Keratinocyte (primary cell): ENCODE measurements at regions not wholly inside any gene's neighbourhood (a gene's known extent, or its start where the extent isn't known, plus 50 kb on each side); places are given as distances from the start of the nearest gene placed in this dataset.

Experiments
- DNase-seq: peaks from one replicate; pipeline ENCODE4 v3.0.0-alpha.2; 2011; ENCODE audit warnings: low read depth, missing footprints, low spot score
- FAIRE-seq: peaks from 2 replicates; lab custom pipeline; 2011; peaks lifted over from hg19 to GRCh38; lab: Jason Lieb, UNC
- H2AFZ ChIP-seq: 2 replicates; pipeline ENCODE4 v1.6.0; 2012; ENCODE audit warnings: low read length, control low read depth, inconsistent platforms; ENCODE audit not compliant: control insufficient read depth
- H3K27ac ChIP-seq: 2 replicates; pipeline ENCODE4 v1.5.1; 2011; ENCODE audit warnings: low read length; ENCODE audit not compliant: control insufficient read depth, insufficient read depth
- H3K27me3 ChIP-seq: 3 replicates; pipeline ENCODE4 v1.6.0; 2011; ENCODE audit warnings: low read length; ENCODE audit not compliant: control insufficient read depth, insufficient read depth; ENCODE audit errors: extremely low read depth
- H3K36me3 ChIP-seq, 2 experiments: 2 replicates in 1 of 2; 3 replicates in 1 of 2; pipeline ENCODE4 v1.5.1; 2011; ENCODE audit warnings: low read length in 2 of 2, mild to moderate bottlenecking in 1 of 2; ENCODE audit not compliant: control insufficient read depth in 2 of 2, insufficient read depth in 2 of 2; ENCODE audit errors: extremely low read depth in 1 of 2
- H3K4me1 ChIP-seq: 3 replicates; pipeline ENCODE4 v1.5.1; 2011; ENCODE audit warnings: low read length; ENCODE audit not compliant: control insufficient read depth, insufficient read depth; ENCODE audit errors: extremely low read depth
- H3K4me2 ChIP-seq: 3 replicates; pipeline ENCODE4 v1.6.0; 2011; ENCODE audit warnings: low read depth, low read length; ENCODE audit not compliant: control insufficient read depth, insufficient read depth; ENCODE audit errors: extremely low read depth
- H3K4me3 ChIP-seq, 3 experiments: fragments of 200-600 bp in 1 of 3; sonication (generic) in 1 of 3; 2 replicates in 2 of 3; 3 replicates in 1 of 3; pipeline ENCODE4 v1.5.1; 2011 to 2016; ENCODE audit warnings: low read length in 3 of 3, mild to moderate bottlenecking in 3 of 3, control low read depth in 2 of 3, inconsistent platforms in 1 of 3, low read depth in 1 of 3, mixed read lengths in 1 of 3, mixed run types in 1 of 3, moderate library complexity in 1 of 3; ENCODE audit not compliant: control insufficient read depth in 2 of 3, insufficient read depth in 2 of 3; ENCODE audit errors: extremely low read depth in 1 of 3
- H3K79me2 ChIP-seq: 2 replicates; pipeline ENCODE4 v1.6.0; 2012; ENCODE audit warnings: low read length; ENCODE audit not compliant: control insufficient read depth, insufficient read depth
- H3K9ac ChIP-seq: 3 replicates; pipeline ENCODE4 v1.6.0; 2011; ENCODE audit warnings: low read length; ENCODE audit not compliant: control insufficient read depth, insufficient read depth; ENCODE audit errors: extremely low read depth
- H3K9me1 ChIP-seq: 3 replicates; pipeline ENCODE4 v1.6.0; 2011; ENCODE audit warnings: low read length; ENCODE audit not compliant: control insufficient read depth, insufficient read depth; ENCODE audit errors: extremely low read depth
- H3K9me3 ChIP-seq: 2 replicates; pipeline ENCODE4 v1.5.1; 2012; ENCODE audit warnings: low read depth, low read length; ENCODE audit not compliant: control insufficient read depth
- H4K20me1 ChIP-seq: 3 replicates; pipeline ENCODE4 v1.6.0; 2011; ENCODE audit warnings: low read length; ENCODE audit not compliant: control insufficient read depth, insufficient read depth; ENCODE audit errors: extremely low read depth
- EZH2 ChIP-seq: IDR thresholded peaks from one replicate; pipeline ENCODE4 v1.6.1; 2012; ENCODE audit warnings: inconsistent platforms, mild to moderate bottlenecking, low read length, moderate library complexity
- dilution Hi-C: fragments of 300-500 bp; cut with MboI; formaldehyde crosslinking; loops from one replicate; pipeline ENCODE4 v1.7.0; 2020; ENCODE audit warnings: low sequenced_read_pairs; ENCODE audit not compliant: extremely low pct_ligation_motif_present
- TF ChIP-seq, protein P1 (sequence below), 3 experiments: IDR thresholded peaks in 1 of 3; conservative IDR thresholded peaks in 1 of 3; optimal IDR thresholded peaks in 1 of 3; 2 replicates in 2 of 3; 3 replicates in 1 of 3; pipeline versions ENCODE3 to v1.5.1; 2011; ENCODE audit warnings: low read length in 3 of 3, mild to moderate bottlenecking in 3 of 3, moderate library complexity in 2 of 3, control low read depth in 1 of 3, inconsistent platforms in 1 of 3; ENCODE audit not compliant: insufficient read depth in 2 of 3; ENCODE audit errors: extremely low read depth in 1 of 3

DNA sequence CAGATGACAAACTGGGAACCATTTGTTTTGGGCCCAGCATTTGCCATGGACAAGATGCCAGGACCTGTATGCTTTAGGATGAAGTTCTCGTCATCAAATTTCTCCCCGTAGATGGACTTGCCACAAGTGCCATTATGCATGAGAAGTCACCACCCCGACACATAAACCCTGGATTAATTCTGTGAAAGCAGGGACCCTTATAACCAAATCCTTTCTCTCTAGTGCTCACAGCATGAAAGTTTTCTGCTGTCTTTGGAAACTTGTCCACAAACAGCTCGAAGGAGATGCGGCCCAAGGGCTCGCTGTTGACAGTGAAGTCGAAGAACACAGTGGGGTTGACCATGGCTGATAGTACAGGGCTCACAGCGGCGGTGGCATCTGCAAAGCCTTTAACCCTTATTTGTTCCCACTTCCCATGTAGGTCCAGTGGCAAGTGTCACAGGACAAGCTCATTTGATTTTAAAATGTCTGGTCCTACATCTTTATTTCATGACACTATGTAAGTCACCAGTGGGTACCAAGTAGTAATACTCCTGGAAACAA, 75.2 kb upstream of the MIR17HG start:
- Histone ChIP-seq H4K20me1 (no peaks in the 10 kb centered on the region), H3K36me3 (no peaks in the 10 kb centered on the region), H3K79me2 (no peaks in the 10 kb centered on the region), H3K27ac (no peak overlapping the region), H3K4me2 (no peak overlapping the region), H3K27me3 (no peaks in the 10 kb centered on the region), H2AFZ (no peak overlapping the region), H3K9me3 (no peaks in the 10 kb centered on the region), H3K9me1 (no peaks in the 10 kb centered on the region), H3K9ac (no peak overlapping the region), H3K4me3 (no peak overlapping the region), H3K4me1 (no peaks in the 10 kb centered on the region)
- DNase-seq = no peak
- no peak for FAIRE-seq
- TF ChIP-seq EZH2 = no peak
- TF ChIP-seq, protein P1, sequence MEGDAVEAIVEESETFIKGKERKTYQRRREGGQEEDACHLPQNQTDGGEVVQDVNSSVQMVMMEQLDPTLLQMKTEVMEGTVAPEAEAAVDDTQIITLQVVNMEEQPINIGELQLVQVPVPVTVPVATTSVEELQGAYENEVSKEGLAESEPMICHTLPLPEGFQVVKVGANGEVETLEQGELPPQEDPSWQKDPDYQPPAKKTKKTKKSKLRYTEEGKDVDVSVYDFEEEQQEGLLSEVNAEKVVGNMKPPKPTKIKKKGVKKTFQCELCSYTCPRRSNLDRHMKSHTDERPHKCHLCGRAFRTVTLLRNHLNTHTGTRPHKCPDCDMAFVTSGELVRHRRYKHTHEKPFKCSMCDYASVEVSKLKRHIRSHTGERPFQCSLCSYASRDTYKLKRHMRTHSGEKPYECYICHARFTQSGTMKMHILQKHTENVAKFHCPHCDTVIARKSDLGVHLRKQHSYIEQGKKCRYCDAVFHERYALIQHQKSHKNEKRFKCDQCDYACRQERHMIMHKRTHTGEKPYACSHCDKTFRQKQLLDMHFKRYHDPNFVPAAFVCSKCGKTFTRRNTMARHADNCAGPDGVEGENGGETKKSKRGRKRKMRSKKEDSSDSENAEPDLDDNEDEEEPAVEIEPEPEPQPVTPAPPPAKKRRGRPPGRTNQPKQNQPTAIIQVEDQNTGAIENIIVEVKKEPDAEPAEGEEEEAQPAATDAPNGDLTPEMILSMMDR (optimal IDR thresholded peaks at IDR 0.05 in 1 of 3, IDR thresholded peaks at IDR 0.05 in 1 of 3, conservative IDR thresholded peaks at IDR 0.05 in 1 of 3; ENCODE audit: extremely low read depth in 1 of 3, insufficient read depth in 2 of 3, low read length in 3 of 3) = no peak
- dilution Hi-C loops = no loop called here

DNA sequence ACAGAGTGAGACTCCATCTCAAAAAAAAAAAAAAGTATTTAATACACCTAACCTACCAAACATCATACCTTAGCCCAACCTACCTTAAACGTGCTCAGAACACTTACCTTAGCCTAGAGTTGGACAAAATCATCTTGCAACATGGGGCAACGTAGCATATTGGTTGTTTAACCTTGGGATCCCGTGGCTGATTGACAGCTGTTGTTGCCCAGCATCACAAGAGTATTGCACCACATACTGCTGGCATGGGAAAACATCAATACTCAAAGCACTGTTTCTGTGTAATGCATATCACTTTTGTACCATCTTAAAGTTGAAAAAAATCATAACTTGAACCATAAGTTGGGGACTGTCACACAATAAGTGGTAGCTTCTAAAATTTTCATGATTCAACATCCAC, 73.8 kb upstream of the MIR17HG start:
- Histone ChIP-seq H3K4me3 (no peak overlapping the region), H3K9me1 (no peaks in the 10 kb centered on the region), H3K4me2 (no peak overlapping the region), H3K4me1 (no peaks in the 10 kb centered on the region), H3K9me3 (no peaks in the 10 kb centered on the region), H3K27me3 (no peaks in the 10 kb centered on the region), H3K27ac (no peak overlapping the region), H2AFZ (no peak overlapping the region), H4K20me1 (no peaks in the 10 kb centered on the region), H3K9ac (no peak overlapping the region), H3K79me2 (no peaks in the 10 kb centered on the region), H3K36me3 (no peaks in the 10 kb centered on the region)
- dilution Hi-C loops = no loop called here
- DNase-seq (no peak), FAIRE-seq (no peak)
- TF ChIP-seq, protein P1 (optimal IDR thresholded peaks at IDR 0.05 in 1 of 3, IDR thresholded peaks at IDR 0.05 in 1 of 3, conservative IDR thresholded peaks at IDR 0.05 in 1 of 3; ENCODE audit: extremely low read depth in 1 of 3, insufficient read depth in 2 of 3, low read length in 3 of 3) = no peak
- no peak for TF ChIP-seq EZH2
